Progenitor cell of endocrine pancreas (in vitro differentiated cells): ENCODE measurements at regions not wholly inside any gene's neighbourhood (a gene's known extent, or its start where the extent isn't known, plus 50 kb on each side); places are given as distances from the start of the nearest gene placed in this dataset.

Experiments used
- DNase-seq: peaks from one replicate; pipeline ENCODE4 v3.0.0; 2021; ENCODE audit warnings: low spot score; ENCODE audit not compliant: unreplicated experiment
- H3K27ac Mint-ChIP-seq: 2 replicates; pipeline ENCODE4 v1.8.0; 2021; ENCODE audit warnings: mild to moderate bottlenecking, moderate library complexity, mixed read lengths
- H3K27me3 Mint-ChIP-seq: 2 replicates; pipeline ENCODE4 v1.8.0; 2021; ENCODE audit warnings: mixed read lengths
- H3K36me3 Mint-ChIP-seq: 2 replicates; pipeline ENCODE4 v1.8.0; 2022; ENCODE audit warnings: mixed read lengths; ENCODE audit not compliant: insufficient read depth
- H3K4me1 Mint-ChIP-seq: 2 replicates; pipeline ENCODE4 v1.8.0; 2021; ENCODE audit warnings: low read depth, mixed read lengths
- H3K4me3 Mint-ChIP-seq: 2 replicates; pipeline ENCODE4 v1.8.0; 2021; ENCODE audit warnings: low read depth, mild to moderate bottlenecking, moderate library complexity, mixed read lengths
- H3K9me3 Mint-ChIP-seq: 2 replicates; pipeline ENCODE4 v1.8.0; 2021; ENCODE audit warnings: low read depth, mixed read lengths
- CTCF ChIP-seq: fragments of 200-600 bp; sonication (generic); IDR thresholded peaks from one replicate; pipeline ENCODE4 v1.5.0; 2021; ENCODE audit warnings: antibody characterized with exemption, mild to moderate bottlenecking; ENCODE audit not compliant: unreplicated experiment

DNA sequence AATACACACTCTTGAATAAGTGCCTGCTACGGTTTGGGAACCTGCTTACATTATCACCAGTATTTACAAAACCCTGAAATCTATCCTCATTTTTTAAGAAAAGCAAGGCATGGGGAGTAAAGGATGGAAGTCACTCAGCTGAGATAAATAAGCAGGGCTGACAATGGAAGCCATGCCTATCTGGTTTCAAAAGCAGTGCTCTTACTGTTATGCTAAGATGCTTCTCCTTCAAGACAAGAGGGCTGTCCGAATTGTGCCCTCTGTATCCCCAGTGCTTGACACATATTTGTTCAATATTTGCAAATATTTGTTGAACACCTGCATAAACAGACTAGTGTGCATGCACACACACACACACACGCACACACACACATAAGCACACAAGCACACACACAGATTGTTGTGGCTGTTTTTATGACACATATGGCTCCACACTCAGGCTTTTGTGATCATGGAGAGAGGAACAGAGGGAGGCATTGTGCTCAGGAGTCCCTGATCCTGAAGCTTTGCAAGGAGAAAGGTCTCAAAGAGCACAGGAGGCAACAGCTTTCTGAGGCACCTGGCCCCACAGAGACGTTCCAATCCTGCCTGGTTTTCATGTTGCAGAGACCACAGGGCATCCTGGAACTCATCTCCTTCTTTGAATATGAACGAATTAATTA is 401.6 kb upstream of the CDH11 start:
- Mint-ChIP-seq H3K4me3 (no peak overlapping the region), H3K27me3 (peaks cover 12% of the 10 kb centered on the region), H3K27ac (peak overlapping the region; percentile 76), H3K9me3 (peaks cover 4% of the 10 kb centered on the region), H3K4me1 (peaks cover 16% of the 10 kb centered on the region), H3K36me3 (no peaks in the 10 kb centered on the region)
- TF ChIP-seq CTCF = no peak
- no peak for DNase-seq

- Mint-ChIP-seq H3K27ac (no peak overlapping the region), H3K9me3 (peaks cover 4% of the 10 kb centered on the region), H3K27me3 (peaks cover 12% of the 10 kb centered on the region), H3K4me1 (peaks cover 16% of the 10 kb centered on the region), H3K4me3 (no peak overlapping the region), H3K36me3 (no peaks in the 10 kb centered on the region)
- no peak for TF ChIP-seq CTCF
- DNase-seq = no peak
Measured at GRCh38 chr16:65522412-65522811, 400.5 kb upstream of the CDH11 start.

GRCh38 chr16:65521633-65522328 is 399.9 kb upstream of the CDH11 start:
- Mint-ChIP-seq H3K27ac (no peak overlapping the region), H3K4me1 (peaks cover 16% of the 10 kb centered on the region), H3K27me3 (peaks cover 12% of the 10 kb centered on the region), H3K36me3 (no peaks in the 10 kb centered on the region), H3K9me3 (peaks cover 2% of the 10 kb centered on the region), H3K4me3 (no peak overlapping the region)
- no peak for DNase-seq
- no peak for TF ChIP-seq CTCF

DNA sequence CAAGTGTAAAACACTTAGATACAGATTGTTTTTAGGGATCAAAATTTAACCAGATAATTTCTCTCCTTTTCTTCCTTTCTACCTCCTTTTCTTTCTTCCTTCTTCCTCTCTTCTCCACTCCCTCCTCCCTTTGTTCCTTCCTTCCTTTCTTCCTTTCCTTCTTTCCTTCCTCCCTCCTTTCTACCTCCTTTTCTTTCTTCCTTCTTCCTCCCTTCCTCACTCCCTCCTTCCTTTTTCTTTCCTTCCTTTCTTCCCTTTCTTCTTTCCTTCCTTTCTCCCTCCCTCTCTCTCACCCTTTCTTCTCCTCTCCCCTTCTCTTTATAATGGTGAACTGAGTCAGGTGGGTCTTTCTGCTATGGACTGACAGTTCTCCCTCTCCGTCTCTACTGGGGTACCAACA is 397.5 kb upstream of the CDH11 start:
- Mint-ChIP-seq H3K27ac (no peak overlapping the region), H3K4me3 (no peak overlapping the region), H3K9me3 (peaks cover 3% of the 10 kb centered on the region), H3K4me1 (peaks cover 20% of the 10 kb centered on the region), H3K36me3 (no peaks in the 10 kb centered on the region), H3K27me3 (peaks cover 16% of the 10 kb centered on the region)
- DNase-seq = no peak
- TF ChIP-seq CTCF = no peak

GRCh38 chr16:65515193-65515592 is 393.3 kb upstream of the CDH11 start:
- Mint-ChIP-seq H3K27me3 (peaks cover 11% of the 10 kb centered on the region), H3K4me3 (no peak overlapping the region), H3K4me1 (peaks cover 13% of the 10 kb centered on the region)

More at GRCh38 chr16:65515193-65515592, 393.3 kb upstream of the CDH11 start:
- peaks cover 3% of the 10 kb centered on the region for H3K9me3 Mint-ChIP-seq
- H3K27ac Mint-ChIP-seq = no peak overlapping the region
- no peaks in the 10 kb centered on the region for H3K36me3 Mint-ChIP-seq
- DNase-seq = no peak
- TF ChIP-seq CTCF = no peak
